ENCODE measurements at regions not wholly inside any gene's neighbourhood (a gene's known extent, or its start where the extent isn't known, plus 50 kb on each side); places are given as distances from the start of the nearest gene placed in this dataset.

- CTCF ChIA-PET: no interaction called here
- no peak for TF ChIP-seq POLR2A (IDR thresholded peaks at IDR 0.05; ENCODE audit: low read depth, low read length)
- no peak for TF ChIP-seq MXI1 (IDR thresholded peaks at IDR 0.05; ENCODE audit: borderline replicate concordance, low read depth, low read length)
- no peak for TF ChIP-seq SMC3 (IDR thresholded peaks at IDR 0.05; ENCODE audit: low read depth, low read length)
- no peak for TF ChIP-seq MAZ (IDR thresholded peaks at IDR 0.05; ENCODE audit: borderline replicate concordance, low read depth, low read length)
- TF ChIP-seq CEBPB (IDR thresholded peaks at IDR 0.05; ENCODE audit: low read depth, low read length): no peak
- TF ChIP-seq USF2 (IDR thresholded peaks at IDR 0.05; ENCODE audit: low read depth, low read length): no peak
- no peak for TF ChIP-seq BHLHE40 (IDR thresholded peaks at IDR 0.05; ENCODE audit: low read depth, low read length)
- TF ChIP-seq RAD21 (IDR thresholded peaks at IDR 0.05; ENCODE audit: low read length): no peak
- TF ChIP-seq RCOR1 (IDR thresholded peaks at IDR 0.05; ENCODE audit: insufficient replicate concordance, low read length): no peak
- no peak for TF ChIP-seq CTCF (conservative IDR thresholded peaks at IDR 0.05; ENCODE audit: low read depth, low read length)
- TF ChIP-seq RFX5 (IDR thresholded peaks at IDR 0.05; ENCODE audit: low read depth, low read length): no peak
- TF ChIP-seq NFE2L2 (IDR thresholded peaks at IDR 0.05; ENCODE audit: low read depth, low read length): no peak
- TF ChIP-seq FOS (IDR thresholded peaks at IDR 0.05; ENCODE audit: low read depth, low read length): no peak
- Histone ChIP-seq H4K91ac (ENCODE audit: insufficient read depth, low read depth, low read length) (no peak overlapping the region), H3K9me3 (ENCODE audit: control insufficient read depth, insufficient read depth, low read length) (no peaks in the 10 kb centered on the region; the same call in 1 of the 2 replicates), H3K18ac (ENCODE audit: low read depth, low read length) (no peak overlapping the region), H4K5ac (ENCODE audit: low read depth, low read length) (no peak overlapping the region), H3K4me3 (ENCODE audit: insufficient read depth, low read depth, low read length) (no peak overlapping the region), H2BK120ac (ENCODE audit: low read depth, low read length) (no peak overlapping the region), H3K4me2 (ENCODE audit: low read depth, low read length) (no peak overlapping the region), H2AK5ac (ENCODE audit: low read depth, low read length) (no peak overlapping the region), H3K27ac (ENCODE audit: insufficient read depth, low read length) (no peak overlapping the region), H3K27me3 (ENCODE audit: control insufficient read depth, insufficient read depth, low read length) (no peaks in the 10 kb centered on the region), H3K14ac (replicated peaks; ENCODE audit: low read depth, low read length) (no peak overlapping the region), H4K20me1 (ENCODE audit: insufficient read depth, low read length) (no peaks in the 10 kb centered on the region), H4K8ac (ENCODE audit: low read depth in 2 of 2, low read length in 2 of 2) (no peak overlapping the region), H3K9me1 (ENCODE audit: insufficient read depth, low read length) (no peaks in the 10 kb centered on the region), H3K4ac (ENCODE audit: low read depth, low read length) (no peak overlapping the region), H3K23ac (ENCODE audit: low read depth, low read length) (no peak overlapping the region), H3K36me3 (ENCODE audit: control insufficient read depth, insufficient read depth, low read length) (no peaks in the 10 kb centered on the region), H2BK20ac (ENCODE audit: low read depth, low read length) (no peak overlapping the region), H2BK5ac (ENCODE audit: low read depth, low read length, poor library complexity, severe bottlenecking) (no peak overlapping the region), H3K4me1 (ENCODE audit: control insufficient read depth, insufficient read depth, low read length) (no peaks in the 10 kb centered on the region), H2AFZ (replicated peaks; ENCODE audit: low read length, poor library complexity) (no peak overlapping the region), H3K79me1 (ENCODE audit: low read depth in 1 of 2, low read length in 2 of 2) (no peaks in the 10 kb centered on the region), H3K56ac (ENCODE audit: extremely low read depth, insufficient read depth, low read length) (no peak overlapping the region), H3K9ac (ENCODE audit: low read depth, low read length) (no peak overlapping the region), H2BK15ac (ENCODE audit: low read depth, low read length) (no peak overlapping the region), H2AK9ac (replicated peaks; ENCODE audit: low read depth, low read length, poor library complexity) (no peak overlapping the region)
- intact Hi-C loops (cut with micrococcal nuclease): no loop called here
- 40% methylated on average over 1 of the region's 5 CpGs; no CpG with 5 or more reads in 1 of the 2 experiments for WGBS, 2 experiments (ENCODE audit: extremely low coverage in 2 of 2, insufficient read length in 1 of 2)
- ATAC-seq (ENCODE audit: low read depth): no peak
- POLR2A ChIA-PET (ENCODE audit: unreplicated experiment): no interaction called here
- DNase-seq: peak; percentile 33
- in situ Hi-C loops (cut with MboI; ENCODE audit: low sequenced_read_pairs): no loop called here
- BruUV-seq (replicated peaks): no TSS peak
- dilution Hi-C loops (cut with HindIII; ENCODE audit: low sequenced_read_pairs, unreplicated experiment): no loop called here
These were observed 1722.0 kb upstream of the TENM3 start for GRCh38 chr4:180521181-180521580.

Measured in IMR-90 (cell line).